ENCODE measurements at regions not wholly inside any gene's neighbourhood (a gene's known extent, or its start where the extent isn't known, plus 50 kb on each side); places are given as distances from the start of the nearest gene placed in this dataset.

DNA sequence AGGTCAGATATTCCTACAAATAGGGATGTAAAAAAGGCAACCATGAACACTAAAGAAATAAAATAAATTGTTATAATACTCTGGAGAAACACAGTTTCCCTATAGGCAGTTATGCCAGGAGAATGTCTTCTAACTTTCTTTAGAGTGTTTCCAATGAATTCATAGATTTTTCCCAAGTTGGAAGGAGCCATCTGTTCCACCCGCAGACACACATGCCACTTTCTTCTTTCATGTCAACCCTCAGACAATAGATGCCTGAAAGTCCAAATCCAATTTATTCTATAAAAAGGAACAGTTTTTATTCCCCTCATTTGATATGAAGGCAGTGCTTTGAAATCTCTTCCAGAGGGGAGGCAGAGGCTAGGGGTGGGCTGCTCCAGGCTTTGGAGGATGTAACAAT lies 418.1 kb downstream of the ACTL7B start:
- H3K27ac ChIP-seq (ENCODE audit: poor library complexity, severe bottlenecking), result no peak overlapping the region
- H3K4me3 ChIP-seq (ENCODE audit: severe bottlenecking), result no peak overlapping the region
- no peaks in the 10 kb centered on the region for H3K36me3 ChIP-seq (ENCODE audit: low read depth)
- DNase-seq (ENCODE audit: low spot score) (no peak), ATAC-seq (ENCODE audit: low read depth) (no peak)
- H3K27me3 ChIP-seq (ENCODE audit: insufficient read depth, poor library complexity, severe bottlenecking), result no peaks in the 10 kb centered on the region
- no peak for TF ChIP-seq CTCF (IDR thresholded peaks at IDR 0.05; ENCODE audit: poor library complexity, severe bottlenecking)
- H3K9me3 ChIP-seq (ENCODE audit: severe bottlenecking), result no peaks in the 10 kb centered on the region
- H3K4me1 ChIP-seq (ENCODE audit: insufficient read depth, poor library complexity, severe bottlenecking), result peaks cover 15% of the 10 kb centered on the region

GRCh38 chr9:108436448-108436847 lies 419.3 kb downstream of the ACTL7B start:
- no peak for TF ChIP-seq CTCF (IDR thresholded peaks at IDR 0.05; ENCODE audit: poor library complexity, severe bottlenecking)
- H3K4me3 ChIP-seq (ENCODE audit: severe bottlenecking), result no peak overlapping the region
- H3K27me3 ChIP-seq (ENCODE audit: insufficient read depth, poor library complexity, severe bottlenecking), result no peaks in the 10 kb centered on the region
- H3K36me3 ChIP-seq (ENCODE audit: low read depth), result no peaks in the 10 kb centered on the region
- ATAC-seq (ENCODE audit: low read depth) (no peak), DNase-seq (ENCODE audit: low spot score) (no peak)
- peaks cover 14% of the 10 kb centered on the region for H3K4me1 ChIP-seq (ENCODE audit: insufficient read depth, poor library complexity, severe bottlenecking)
- peaks cover 2% of the 10 kb centered on the region for H3K9me3 ChIP-seq (ENCODE audit: severe bottlenecking)
- no peak overlapping the region for H3K27ac ChIP-seq (ENCODE audit: poor library complexity, severe bottlenecking)

- ATAC-seq (ENCODE audit: low read depth), result 0 out of 3 replicates have a peak, but pooled peaks have one; percentile 27
Observed at GRCh38 chr9:108434502-108434901, 421.3 kb downstream of the ACTL7B start.

GRCh38 chr9:108434036-108434435 lies 421.8 kb downstream of the ACTL7B start:
- no peak for ATAC-seq (ENCODE audit: low read depth)
- peaks cover 12% of the 10 kb centered on the region for H3K9me3 ChIP-seq (ENCODE audit: severe bottlenecking)
- no peak overlapping the region for H3K27ac ChIP-seq (ENCODE audit: poor library complexity, severe bottlenecking)
- H3K4me3 ChIP-seq (ENCODE audit: severe bottlenecking), result no peak overlapping the region
- no peaks in the 10 kb centered on the region for H3K4me1 ChIP-seq (ENCODE audit: insufficient read depth, poor library complexity, severe bottlenecking)
- H3K36me3 ChIP-seq (ENCODE audit: low read depth), result no peaks in the 10 kb centered on the region
- no peaks in the 10 kb centered on the region for H3K27me3 ChIP-seq (ENCODE audit: insufficient read depth, poor library complexity, severe bottlenecking)
- peak; percentile 27 for TF ChIP-seq CTCF (IDR thresholded peaks at IDR 0.05; ENCODE audit: poor library complexity, severe bottlenecking)
- no peak for DNase-seq (ENCODE audit: low spot score)

More at GRCh38 chr9:108434502-108434901, 421.3 kb downstream of the ACTL7B start:
- H3K9me3 ChIP-seq (ENCODE audit: severe bottlenecking), result peaks cover 12% of the 10 kb centered on the region
- no peak overlapping the region for H3K4me3 ChIP-seq (ENCODE audit: severe bottlenecking)
- no peak for DNase-seq (ENCODE audit: low spot score)
- H3K27me3 ChIP-seq (ENCODE audit: insufficient read depth, poor library complexity, severe bottlenecking), result no peaks in the 10 kb centered on the region
- H3K27ac ChIP-seq (ENCODE audit: poor library complexity, severe bottlenecking), result no peak overlapping the region
- TF ChIP-seq CTCF (IDR thresholded peaks at IDR 0.05; ENCODE audit: poor library complexity, severe bottlenecking), result no peak
- H3K36me3 ChIP-seq (ENCODE audit: low read depth), result no peaks in the 10 kb centered on the region
- H3K4me1 ChIP-seq (ENCODE audit: insufficient read depth, poor library complexity, severe bottlenecking), result peaks cover 3% of the 10 kb centered on the region

GRCh38 chr9:108430655-108431054 lies 425.1 kb downstream of the ACTL7B start:
- ATAC-seq (ENCODE audit: low read depth) (no peak), DNase-seq (ENCODE audit: low spot score) (no peak)
- H3K27me3 ChIP-seq (ENCODE audit: insufficient read depth, poor library complexity, severe bottlenecking), result no peaks in the 10 kb centered on the region
- H3K4me1 ChIP-seq (ENCODE audit: insufficient read depth, poor library complexity, severe bottlenecking), result no peaks in the 10 kb centered on the region
- peaks cover 12% of the 10 kb centered on the region for H3K9me3 ChIP-seq (ENCODE audit: severe bottlenecking)
- no peaks in the 10 kb centered on the region for H3K36me3 ChIP-seq (ENCODE audit: low read depth)
- H3K4me3 ChIP-seq (ENCODE audit: severe bottlenecking), result no peak overlapping the region
- TF ChIP-seq CTCF (IDR thresholded peaks at IDR 0.05; ENCODE audit: poor library complexity, severe bottlenecking), result no peak
- no peak overlapping the region for H3K27ac ChIP-seq (ENCODE audit: poor library complexity, severe bottlenecking)

Measured in RWPE2 (cell line).